HCT116 (cell line): ENCODE measurements at regions not wholly inside any gene's neighbourhood (a gene's known extent, or its start where the extent isn't known, plus 50 kb on each side); places are given as distances from the start of the nearest gene placed in this dataset.

Experiments
- CEBPB ChIP-seq: IDR thresholded peaks from 2 replicates; pipeline ENCODE4 v1.6.1; 2012; ENCODE audit warnings: low read depth
- ELF1 ChIP-seq: IDR thresholded peaks from 2 replicates; pipeline ENCODE4 v1.6.1; 2012; ENCODE audit warnings: low read depth, borderline replicate concordance
- EZH2 ChIP-seq: fragments of 200-600 bp; sonication (generic); IDR thresholded peaks from 2 replicates; pipeline ENCODE4 v1.6.1; 2017; ENCODE audit warnings: antibody characterized with exemption, mixed run types
- EZH2phosphoT487 ChIP-seq: fragments of 200-600 bp; IDR thresholded peaks from 2 replicates; pipeline ENCODE4 v1.6.1; 2018; ENCODE audit warnings: antibody characterized with exemption, borderline replicate concordance
- JUND ChIP-seq: IDR thresholded peaks from 2 replicates; pipeline ENCODE4 v1.6.1; 2012
- POLR2A ChIP-seq: IDR thresholded peaks from 2 replicates; pipeline ENCODE4 v1.7.0; 2011; ENCODE audit warnings: borderline replicate concordance; ENCODE audit not compliant: insufficient read depth, insufficient read length; ENCODE audit errors: extremely low read depth
- POLR2AphosphoS5 ChIP-seq: IDR thresholded peaks from 2 replicates; pipeline ENCODE4 v1.6.1; 2011; ENCODE audit warnings: mild to moderate bottlenecking, low read depth, low read length, moderate library complexity
- SP1 ChIP-seq: IDR thresholded peaks from 2 replicates; pipeline ENCODE4 v1.6.1; 2012; ENCODE audit warnings: low read depth
- YY1 ChIP-seq: IDR thresholded peaks from 2 replicates; pipeline ENCODE4 v1.6.1; 2011; ENCODE audit warnings: low read length, low read depth, moderate library complexity, mild to moderate bottlenecking; ENCODE audit not compliant: insufficient replicate concordance; ENCODE audit errors: extremely low read depth
- ZNF274 ChIP-seq: fragments of 200-500 bp; sonication (Bioruptor generic); IDR thresholded peaks from 2 replicates; pipeline ENCODE4 v1.6.1; 2014; ENCODE audit warnings: mild to moderate bottlenecking, low read depth, low read length, inconsistent platforms
- TF ChIP-seq, protein P1 (sequence below), 3 experiments: fragments of 200-600 bp in 1 of 3; sonication (generic) in 1 of 3; IDR thresholded peaks in 2 of 3; conservative IDR thresholded peaks in 1 of 3; 2 replicates each; pipeline ENCODE4 v1.5.1; 2012 to 2017; ENCODE audit warnings: low read depth in 2 of 3, low read length in 2 of 3, antibody characterized with exemption in 1 of 3, borderline replicate concordance in 1 of 3, control low read depth in 1 of 3, mild to moderate bottlenecking in 1 of 3, mixed read lengths in 1 of 3, mixed run types in 1 of 3, moderate library complexity in 1 of 3; ENCODE audit not compliant: insufficient read depth in 1 of 3
- TF ChIP-seq, protein P2 (sequence below): IDR thresholded peaks from 2 replicates; pipeline ENCODE4 v1.6.1; 2012; ENCODE audit warnings: low read depth
- TF ChIP-seq, protein P3 (sequence below): IDR thresholded peaks from 2 replicates; pipeline ENCODE4 v1.6.1; 2011; ENCODE audit warnings: mild to moderate bottlenecking, low read length, moderate library complexity; ENCODE audit not compliant: insufficient replicate concordance; ENCODE audit errors: extremely low read depth
- TF ChIP-seq, protein P4 (sequence below): IDR thresholded peaks from 2 replicates; pipeline ENCODE4 v1.6.1; 2012

DNA sequence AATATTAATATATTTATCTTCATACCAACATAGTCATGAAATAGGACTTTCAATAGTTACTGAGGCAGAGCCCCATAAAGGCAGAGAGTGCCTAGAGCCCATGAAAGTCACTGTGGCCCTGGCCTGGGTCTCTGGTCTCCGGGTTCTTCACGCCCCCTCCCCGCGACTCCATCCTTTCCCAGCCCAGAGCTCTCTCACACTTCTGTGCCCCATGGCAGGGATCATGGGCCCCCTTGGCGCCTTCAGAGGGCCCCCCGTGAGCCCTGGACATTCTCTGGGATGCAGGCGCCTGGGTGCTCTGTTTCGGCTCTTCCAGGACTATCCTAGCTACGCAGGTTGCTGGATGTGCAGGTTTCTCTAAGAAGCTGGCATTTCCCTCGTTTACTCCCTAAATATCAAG, 228.4 kb downstream of the TEX29 start:
- TF ChIP-seq, protein P1, sequence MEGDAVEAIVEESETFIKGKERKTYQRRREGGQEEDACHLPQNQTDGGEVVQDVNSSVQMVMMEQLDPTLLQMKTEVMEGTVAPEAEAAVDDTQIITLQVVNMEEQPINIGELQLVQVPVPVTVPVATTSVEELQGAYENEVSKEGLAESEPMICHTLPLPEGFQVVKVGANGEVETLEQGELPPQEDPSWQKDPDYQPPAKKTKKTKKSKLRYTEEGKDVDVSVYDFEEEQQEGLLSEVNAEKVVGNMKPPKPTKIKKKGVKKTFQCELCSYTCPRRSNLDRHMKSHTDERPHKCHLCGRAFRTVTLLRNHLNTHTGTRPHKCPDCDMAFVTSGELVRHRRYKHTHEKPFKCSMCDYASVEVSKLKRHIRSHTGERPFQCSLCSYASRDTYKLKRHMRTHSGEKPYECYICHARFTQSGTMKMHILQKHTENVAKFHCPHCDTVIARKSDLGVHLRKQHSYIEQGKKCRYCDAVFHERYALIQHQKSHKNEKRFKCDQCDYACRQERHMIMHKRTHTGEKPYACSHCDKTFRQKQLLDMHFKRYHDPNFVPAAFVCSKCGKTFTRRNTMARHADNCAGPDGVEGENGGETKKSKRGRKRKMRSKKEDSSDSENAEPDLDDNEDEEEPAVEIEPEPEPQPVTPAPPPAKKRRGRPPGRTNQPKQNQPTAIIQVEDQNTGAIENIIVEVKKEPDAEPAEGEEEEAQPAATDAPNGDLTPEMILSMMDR (IDR thresholded peaks at IDR 0.05 in 2 of 3, conservative IDR thresholded peaks at IDR 0.05 in 1 of 3; ENCODE audit: borderline replicate concordance in 1 of 3, insufficient read depth in 1 of 3, low read depth in 2 of 3, low read length in 2 of 3), result no peak
- no peak for TF ChIP-seq ELF1
- no peak for TF ChIP-seq EZH2
- no peak for TF ChIP-seq POLR2AphosphoS5
- TF ChIP-seq, protein P2, sequence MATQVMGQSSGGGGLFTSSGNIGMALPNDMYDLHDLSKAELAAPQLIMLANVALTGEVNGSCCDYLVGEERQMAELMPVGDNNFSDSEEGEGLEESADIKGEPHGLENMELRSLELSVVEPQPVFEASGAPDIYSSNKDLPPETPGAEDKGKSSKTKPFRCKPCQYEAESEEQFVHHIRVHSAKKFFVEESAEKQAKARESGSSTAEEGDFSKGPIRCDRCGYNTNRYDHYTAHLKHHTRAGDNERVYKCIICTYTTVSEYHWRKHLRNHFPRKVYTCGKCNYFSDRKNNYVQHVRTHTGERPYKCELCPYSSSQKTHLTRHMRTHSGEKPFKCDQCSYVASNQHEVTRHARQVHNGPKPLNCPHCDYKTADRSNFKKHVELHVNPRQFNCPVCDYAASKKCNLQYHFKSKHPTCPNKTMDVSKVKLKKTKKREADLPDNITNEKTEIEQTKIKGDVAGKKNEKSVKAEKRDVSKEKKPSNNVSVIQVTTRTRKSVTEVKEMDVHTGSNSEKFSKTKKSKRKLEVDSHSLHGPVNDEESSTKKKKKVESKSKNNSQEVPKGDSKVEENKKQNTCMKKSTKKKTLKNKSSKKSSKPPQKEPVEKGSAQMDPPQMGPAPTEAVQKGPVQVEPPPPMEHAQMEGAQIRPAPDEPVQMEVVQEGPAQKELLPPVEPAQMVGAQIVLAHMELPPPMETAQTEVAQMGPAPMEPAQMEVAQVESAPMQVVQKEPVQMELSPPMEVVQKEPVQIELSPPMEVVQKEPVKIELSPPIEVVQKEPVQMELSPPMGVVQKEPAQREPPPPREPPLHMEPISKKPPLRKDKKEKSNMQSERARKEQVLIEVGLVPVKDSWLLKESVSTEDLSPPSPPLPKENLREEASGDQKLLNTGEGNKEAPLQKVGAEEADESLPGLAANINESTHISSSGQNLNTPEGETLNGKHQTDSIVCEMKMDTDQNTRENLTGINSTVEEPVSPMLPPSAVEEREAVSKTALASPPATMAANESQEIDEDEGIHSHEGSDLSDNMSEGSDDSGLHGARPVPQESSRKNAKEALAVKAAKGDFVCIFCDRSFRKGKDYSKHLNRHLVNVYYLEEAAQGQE, result no peak
- TF ChIP-seq ZNF274, result no peak
- no peak for TF ChIP-seq POLR2A
- TF ChIP-seq EZH2phosphoT487, result no peak
- TF ChIP-seq JUND, result no peak
- no peak for TF ChIP-seq YY1
- no peak for TF ChIP-seq SP1
- TF ChIP-seq, protein P3, sequence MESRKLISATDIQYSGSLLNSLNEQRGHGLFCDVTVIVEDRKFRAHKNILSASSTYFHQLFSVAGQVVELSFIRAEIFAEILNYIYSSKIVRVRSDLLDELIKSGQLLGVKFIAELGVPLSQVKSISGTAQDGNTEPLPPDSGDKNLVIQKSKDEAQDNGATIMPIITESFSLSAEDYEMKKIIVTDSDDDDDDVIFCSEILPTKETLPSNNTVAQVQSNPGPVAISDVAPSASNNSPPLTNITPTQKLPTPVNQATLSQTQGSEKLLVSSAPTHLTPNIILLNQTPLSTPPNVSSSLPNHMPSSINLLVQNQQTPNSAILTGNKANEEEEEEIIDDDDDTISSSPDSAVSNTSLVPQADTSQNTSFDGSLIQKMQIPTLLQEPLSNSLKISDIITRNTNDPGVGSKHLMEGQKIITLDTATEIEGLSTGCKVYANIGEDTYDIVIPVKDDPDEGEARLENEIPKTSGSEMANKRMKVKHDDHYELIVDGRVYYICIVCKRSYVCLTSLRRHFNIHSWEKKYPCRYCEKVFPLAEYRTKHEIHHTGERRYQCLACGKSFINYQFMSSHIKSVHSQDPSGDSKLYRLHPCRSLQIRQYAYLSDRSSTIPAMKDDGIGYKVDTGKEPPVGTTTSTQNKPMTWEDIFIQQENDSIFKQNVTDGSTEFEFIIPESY, result no peak
- no peak for TF ChIP-seq CEBPB
- TF ChIP-seq, protein P4, sequence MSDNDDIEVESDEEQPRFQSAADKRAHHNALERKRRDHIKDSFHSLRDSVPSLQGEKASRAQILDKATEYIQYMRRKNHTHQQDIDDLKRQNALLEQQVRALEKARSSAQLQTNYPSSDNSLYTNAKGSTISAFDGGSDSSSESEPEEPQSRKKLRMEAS, result no peak
